Natural killer cell (primary cell): ENCODE measurements at regions not wholly inside any gene's neighbourhood (a gene's known extent, or its start where the extent isn't known, plus 50 kb on each side); places are given as distances from the start of the nearest gene placed in this dataset.
A peak's percentile ranks its signal among the peaks of the same experiment; 100 is the strongest.

Experiments used
- ATAC-seq, 3 donors: fragments of 150-1000 bp in 2 of 3; fragments of 200-7000 bp in 1 of 3; cut with Tn5 transposase; 1 replicate in 1 of 3; 2 replicates in 2 of 3; pipeline ENCODE4 v1.10.0; 2021; ENCODE audit warnings: mild to moderate bottlenecking in 2 of 3, moderate library complexity in 2 of 3
- DNase-seq, 2 donors: peaks; one replicate each; pipeline versions ENCODE4 v3.0.0 to v3.0.0-alpha.2; 2013 to 2021; ENCODE audit warnings: mixed read lengths in 1 of 2
- H3K27ac ChIP-seq: one replicate; pipeline ENCODE4 v1.5.1; 2013; ENCODE audit warnings: mild to moderate bottlenecking, low read length
- H3K27me3 ChIP-seq: one replicate; pipeline ENCODE4 v1.6.1; 2013; ENCODE audit warnings: low read length; ENCODE audit not compliant: control insufficient read depth, insufficient read depth
- H3K36me3 ChIP-seq: one replicate; pipeline ENCODE4 v1.6.1; 2013; ENCODE audit warnings: low read length; ENCODE audit not compliant: control insufficient read depth, insufficient read depth
- H3K4me1 ChIP-seq: one replicate; pipeline ENCODE4 v1.6.1; 2013; ENCODE audit warnings: low read length; ENCODE audit not compliant: control insufficient read depth, insufficient read depth
- H3K4me3 ChIP-seq: one replicate; pipeline ENCODE4 v1.5.1; 2013; ENCODE audit warnings: low read length
- H3K9me3 ChIP-seq: one replicate; pipeline ENCODE4 v1.6.1; 2013; ENCODE audit warnings: low read length; ENCODE audit not compliant: control insufficient read depth, insufficient read depth
- H3K27ac Mint-ChIP-seq, 2 donors: one replicate each; pipeline ENCODE4 v1.8.0; 2022; ENCODE audit warnings: mild to moderate bottlenecking in 2 of 2, mixed read lengths in 2 of 2, moderate library complexity in 1 of 2
- H3K27me3 Mint-ChIP-seq, 2 donors: one replicate each; pipeline ENCODE4 v1.8.0; 2022; ENCODE audit warnings: low read depth in 2 of 2, mixed read lengths in 2 of 2
- H3K36me3 Mint-ChIP-seq: one replicate; pipeline ENCODE4 v1.8.0; 2022; ENCODE audit warnings: mixed read lengths
- H3K4me1 Mint-ChIP-seq, 2 donors: one replicate each; pipeline ENCODE4 v1.8.0; 2022; ENCODE audit warnings: mixed read lengths in 2 of 2
- H3K4me3 Mint-ChIP-seq: one replicate; pipeline ENCODE4 v1.8.0; 2022; ENCODE audit warnings: mild to moderate bottlenecking, moderate library complexity, mixed read lengths
- H3K9me3 Mint-ChIP-seq, 2 donors: one replicate each; pipeline ENCODE4 v1.8.0; 2022; ENCODE audit warnings: mixed read lengths in 2 of 2
- CTCF ChIP-seq: fragments of 200-600 bp; IDR thresholded peaks from one replicate; pipeline ENCODE4 v1.8.0; 2022; ENCODE audit warnings: antibody characterized with exemption
- WGBS: methylation state at CpG from one replicate; pipeline ENCODE4 v1.1.7; 2013; ENCODE audit warnings: missing lambda C conversion rate; ENCODE audit not compliant: insufficient coverage; 5-methylcytosine and 5-hydroxymethylcytosine counted together
- intact Hi-C: fragments of 100-400 bp; cut with micrococcal nuclease; formaldehyde crosslinking; loops from one replicate; pipeline ENCODE4 v1.14.2; 2022

- 6% methylated on average over 6 of the region's 6 CpGs for WGBS
- Mint-ChIP-seq H3K9me3 (no peaks in the 10 kb centered on the region), H3K4me3 (peak overlapping the region; percentile 54), H3K27ac (peak overlapping the region; percentile 80 to 84), H3K36me3 (no peaks in the 10 kb centered on the region), H3K27me3 (no peaks in the 10 kb centered on the region), H3K4me1 (peaks cover 32 to 38% of the 10 kb centered on the region in 2 donors)
- ATAC-seq: peak; percentile 51 to 71 (median 65)
- Histone ChIP-seq H3K4me1 (peaks cover 22% of the 10 kb centered on the region), H3K9me3 (no peaks in the 10 kb centered on the region), H3K27ac (peak overlapping the region; percentile 61), H3K36me3 (no peaks in the 10 kb centered on the region), H3K4me3 (no peak overlapping the region), H3K27me3 (no peaks in the 10 kb centered on the region)
- DNase-seq: peak; percentile 66 to 88
- no peak for TF ChIP-seq CTCF
- intact Hi-C loops: loop anchor here (10.0 kb wide), 2 partner anchors 51 to 471 kb away; partner anchors contain the start of gene IVNS1ABP
Measured at GRCh38 chr1:184843732-184844495, 89.3 kb upstream of the EDEM3 start.

- Mint-ChIP-seq H3K27ac (peak overlapping the region; percentile 95 to 96), H3K4me3 (peak overlapping the region; percentile 80), H3K9me3 (no peaks in the 10 kb centered on the region), H3K36me3 (peaks cover 8% of the 10 kb centered on the region), H3K4me1 (peaks cover 41 to 43% of the 10 kb centered on the region in 2 donors), H3K27me3 (no peaks in the 10 kb centered on the region)
- no CpG with 5 or more reads among the region's 2 CpGs for WGBS
- ATAC-seq (peak; percentile 83 to 96 (median 89)), DNase-seq (peak in 1 of 2 donors; percentile 80)
- Histone ChIP-seq H3K4me3 (no peak overlapping the region), H3K27me3 (no peaks in the 10 kb centered on the region), H3K9me3 (no peaks in the 10 kb centered on the region), H3K36me3 (peaks cover 2% of the 10 kb centered on the region), H3K4me1 (peaks cover 22% of the 10 kb centered on the region), H3K27ac (peak overlapping the region; percentile 77)
- TF ChIP-seq CTCF: no peak
- intact Hi-C loops: loop anchor here (1.0 to 10.0 kb wide), 3 partner anchors 27 to 474 kb away; partner anchors contain the start of gene IVNS1ABP
Measured at GRCh38 chr1:184840596-184840995, 85.9 kb upstream of the EDEM3 start.

GRCh38 chr1:184838504-184838951 lies 83.9 kb upstream of the EDEM3 start:
- peak overlapping the region; percentile 25 to 44 for H3K27ac Mint-ChIP-seq
- peak in 1 of 2 donors; percentile 23 for DNase-seq
- peak in 1 of 3 donors; percentile 8 for ATAC-seq

More at GRCh38 chr1:184838504-184838951, 83.9 kb upstream of the EDEM3 start:
- intact Hi-C loops: no loop called here
- peaks cover 15% of the 10 kb centered on the region for H3K4me1 ChIP-seq
- no peaks in the 10 kb centered on the region for H3K27me3 ChIP-seq
- peaks cover 31% of the 10 kb centered on the region in 2 donors for H3K4me1 Mint-ChIP-seq
- TF ChIP-seq CTCF: no peak
- H3K4me3 Mint-ChIP-seq: no peak overlapping the region
- H3K4me3 ChIP-seq: no peak overlapping the region
- peaks cover 21% of the 10 kb centered on the region for H3K36me3 Mint-ChIP-seq
- H3K27me3 Mint-ChIP-seq: no peaks in the 10 kb centered on the region
- H3K27ac ChIP-seq: no peak overlapping the region
- H3K9me3 Mint-ChIP-seq: no peaks in the 10 kb centered on the region
- peaks cover 2% of the 10 kb centered on the region for H3K36me3 ChIP-seq
- no peaks in the 10 kb centered on the region for H3K9me3 ChIP-seq
- 63% methylated on average over 2 of the region's 2 CpGs for WGBS
